ENCODE measurements at regions not wholly inside any gene's neighbourhood (a gene's known extent, or its start where the extent isn't known, plus 50 kb on each side); places are given as distances from the start of the nearest gene placed in this dataset.
"Not testable (repeated sequence)": the region's sequence is repeated elsewhere in the genome, so short reads cannot be mapped to it uniquely, and the experiment has no call there.

- Histone ChIP-seq H3K9ac (ENCODE audit: low read depth, low read length) (no peak overlapping the region), H3K9me3 (replicated peaks; ENCODE audit: low read length) (no peaks in the 10 kb centered on the region), H3K4me1 (ENCODE audit: control insufficient read depth, insufficient read depth, low read length) (no peaks in the 10 kb centered on the region), H3K4me2 (ENCODE audit: low read length) (no peak overlapping the region), H3K27me3 (ENCODE audit: control insufficient read depth, insufficient read depth, low read length) (no peaks in the 10 kb centered on the region), H3K4me3 (ENCODE audit: low read length) (no peak overlapping the region), H3K36me3 (ENCODE audit: insufficient read depth, low read length) (no peaks in the 10 kb centered on the region)
Measured at GRCh38 chr4:26060286-26060685, 146.3 kb downstream of the SMIM20 start.

- Histone ChIP-seq H3K4me1 (ENCODE audit: control insufficient read depth, insufficient read depth, low read length) (no peaks in the 10 kb centered on the region), H3K9ac (ENCODE audit: low read depth, low read length) (no peak overlapping the region), H3K4me2 (ENCODE audit: low read length) (no peak overlapping the region), H3K36me3 (ENCODE audit: insufficient read depth, low read length) (no peaks in the 10 kb centered on the region), H3K27me3 (ENCODE audit: control insufficient read depth, insufficient read depth, low read length) (no peaks in the 10 kb centered on the region), H3K4me3 (ENCODE audit: low read length) (no peak overlapping the region), H3K9me3 (replicated peaks; ENCODE audit: low read length) (no peaks in the 10 kb centered on the region)
Measured at GRCh38 chr4:26061248-26061986, 147.4 kb downstream of the SMIM20 start.

GRCh38 chr4:26062215-26062614 is 148.2 kb downstream of the SMIM20 start:
- H3K9ac ChIP-seq (ENCODE audit: low read depth, low read length), result no peak overlapping the region
- H3K4me3 ChIP-seq (ENCODE audit: low read length), result no peak overlapping the region
- peaks cover 3% of the 10 kb centered on the region for H3K27me3 ChIP-seq (ENCODE audit: control insufficient read depth, insufficient read depth, low read length)
- H3K9me3 ChIP-seq (replicated peaks; ENCODE audit: low read length), result no peaks in the 10 kb centered on the region
- H3K4me2 ChIP-seq (ENCODE audit: low read length), result no peak overlapping the region
- no peaks in the 10 kb centered on the region for H3K36me3 ChIP-seq (ENCODE audit: insufficient read depth, low read length)
- H3K4me1 ChIP-seq (ENCODE audit: control insufficient read depth, insufficient read depth, low read length), result no peaks in the 10 kb centered on the region

- H3K4me2 ChIP-seq (ENCODE audit: low read length); H3K9ac ChIP-seq (ENCODE audit: low read depth, low read length); H3K4me3 ChIP-seq (ENCODE audit: low read length); H3K36me3 ChIP-seq (ENCODE audit: insufficient read depth, low read length); H3K27me3 ChIP-seq (ENCODE audit: control insufficient read depth, insufficient read depth, low read length); H3K9me3 ChIP-seq (replicated peaks; ENCODE audit: low read length); H3K4me1 ChIP-seq (ENCODE audit: control insufficient read depth, insufficient read depth, low read length): not testable (repeated sequence)
Measured at GRCh38 chr4:26064009-26064408, 150.0 kb downstream of the SMIM20 start.

- Histone ChIP-seq H3K9me3 (replicated peaks; ENCODE audit: low read length) (no peaks in the 10 kb centered on the region), H3K27me3 (ENCODE audit: control insufficient read depth, insufficient read depth, low read length) (peaks cover 6% of the 10 kb centered on the region), H3K4me3 (ENCODE audit: low read length) (no peak overlapping the region), H3K4me2 (ENCODE audit: low read length) (no peak overlapping the region), H3K9ac (ENCODE audit: low read depth, low read length) (no peak overlapping the region), H3K36me3 (ENCODE audit: insufficient read depth, low read length) (no peaks in the 10 kb centered on the region), H3K4me1 (ENCODE audit: control insufficient read depth, insufficient read depth, low read length) (no peaks in the 10 kb centered on the region)
Measured at GRCh38 chr4:26065833-26066232, 151.8 kb downstream of the SMIM20 start.

GRCh38 chr4:26067035-26067434 is 153.0 kb downstream of the SMIM20 start:
- Histone ChIP-seq H3K9ac (ENCODE audit: low read depth, low read length) (no peak overlapping the region), H3K4me1 (ENCODE audit: control insufficient read depth, insufficient read depth, low read length) (no peaks in the 10 kb centered on the region), H3K36me3 (ENCODE audit: insufficient read depth, low read length) (no peaks in the 10 kb centered on the region), H3K4me2 (ENCODE audit: low read length) (no peak overlapping the region), H3K4me3 (ENCODE audit: low read length) (no peak overlapping the region), H3K27me3 (ENCODE audit: control insufficient read depth, insufficient read depth, low read length) (peaks cover 6% of the 10 kb centered on the region), H3K9me3 (replicated peaks; ENCODE audit: low read length) (no peaks in the 10 kb centered on the region)

- Histone ChIP-seq H3K9ac (ENCODE audit: low read depth, low read length) (no peak overlapping the region), H3K9me3 (replicated peaks; ENCODE audit: low read length) (no peaks in the 10 kb centered on the region), H3K4me2 (ENCODE audit: low read length) (no peak overlapping the region), H3K4me3 (ENCODE audit: low read length) (no peak overlapping the region), H3K4me1 (ENCODE audit: control insufficient read depth, insufficient read depth, low read length) (no peaks in the 10 kb centered on the region), H3K27me3 (ENCODE audit: control insufficient read depth, insufficient read depth, low read length) (peaks cover 6% of the 10 kb centered on the region), H3K36me3 (ENCODE audit: insufficient read depth, low read length) (no peaks in the 10 kb centered on the region)
Measured at GRCh38 chr4:26069218-26069617, 155.2 kb downstream of the SMIM20 start.

- no peak overlapping the region for H3K4me3 ChIP-seq (ENCODE audit: low read length)
- H3K9me3 ChIP-seq (replicated peaks; ENCODE audit: low read length), result peaks cover 3% of the 10 kb centered on the region
- H3K27me3 ChIP-seq (ENCODE audit: control insufficient read depth, insufficient read depth, low read length), result peaks cover 6% of the 10 kb centered on the region
- H3K9ac ChIP-seq (ENCODE audit: low read depth, low read length), result no peak overlapping the region
- no peaks in the 10 kb centered on the region for H3K36me3 ChIP-seq (ENCODE audit: insufficient read depth, low read length)
- H3K4me1 ChIP-seq (ENCODE audit: control insufficient read depth, insufficient read depth, low read length), result peaks cover 13% of the 10 kb centered on the region
- no peak overlapping the region for H3K4me2 ChIP-seq (ENCODE audit: low read length)
Measured at GRCh38 chr4:26071688-26072087, 157.7 kb downstream of the SMIM20 start.

- H3K4me2 ChIP-seq (ENCODE audit: low read length), result no peak overlapping the region
- H3K4me3 ChIP-seq (ENCODE audit: low read length), result no peak overlapping the region
- H3K36me3 ChIP-seq (ENCODE audit: insufficient read depth, low read length), result no peaks in the 10 kb centered on the region
- no peaks in the 10 kb centered on the region for H3K27me3 ChIP-seq (ENCODE audit: control insufficient read depth, insufficient read depth, low read length)
- no peak overlapping the region for H3K9ac ChIP-seq (ENCODE audit: low read depth, low read length)
- peaks cover 4% of the 10 kb centered on the region for H3K9me3 ChIP-seq (replicated peaks; ENCODE audit: low read length)
- H3K4me1 ChIP-seq (ENCODE audit: control insufficient read depth, insufficient read depth, low read length), result peaks cover 24% of the 10 kb centered on the region
Measured at GRCh38 chr4:26073886-26074560, 160.0 kb downstream of the SMIM20 start.

- Histone ChIP-seq H3K36me3 (ENCODE audit: insufficient read depth, low read length) (no peaks in the 10 kb centered on the region), H3K27me3 (ENCODE audit: control insufficient read depth, insufficient read depth, low read length) (no peaks in the 10 kb centered on the region), H3K9ac (ENCODE audit: low read depth, low read length) (no peak overlapping the region), H3K9me3 (replicated peaks; ENCODE audit: low read length) (peaks cover 4% of the 10 kb centered on the region), H3K4me2 (ENCODE audit: low read length) (no peak overlapping the region), H3K4me3 (ENCODE audit: low read length) (no peak overlapping the region), H3K4me1 (ENCODE audit: control insufficient read depth, insufficient read depth, low read length) (peaks cover 24% of the 10 kb centered on the region)
Measured at GRCh38 chr4:26074712-26075430, 160.9 kb downstream of the SMIM20 start.

GRCh38 chr4:26075583-26075982 is 161.6 kb downstream of the SMIM20 start:
- Histone ChIP-seq H3K27me3 (ENCODE audit: control insufficient read depth, insufficient read depth, low read length) (peaks cover 2% of the 10 kb centered on the region), H3K9me3 (replicated peaks; ENCODE audit: low read length) (peaks cover 4% of the 10 kb centered on the region), H3K9ac (ENCODE audit: low read depth, low read length) (no peak overlapping the region)

More at GRCh38 chr4:26075583-26075982, 161.6 kb downstream of the SMIM20 start:
- peaks cover 24% of the 10 kb centered on the region for H3K4me1 ChIP-seq (ENCODE audit: control insufficient read depth, insufficient read depth, low read length)
- no peak overlapping the region for H3K4me2 ChIP-seq (ENCODE audit: low read length)
- H3K4me3 ChIP-seq (ENCODE audit: low read length), result no peak overlapping the region
- no peaks in the 10 kb centered on the region for H3K36me3 ChIP-seq (ENCODE audit: insufficient read depth, low read length)

Data from skeletal muscle satellite cell (primary cell).